Cardiac fibroblast (primary cell): ENCODE measurements at regions not wholly inside any gene's neighbourhood (a gene's known extent, or its start where the extent isn't known, plus 50 kb on each side); places are given as distances from the start of the nearest gene placed in this dataset.
"Not testable (repeated sequence)": the region's sequence is repeated elsewhere in the genome, so short reads cannot be mapped to it uniquely, and the experiment has no call there.

ENCODE experiments used
- DNase-seq, 2 donors: peaks; one replicate each; pipeline versions ENCODE4 v3.0.0 to v3.0.0-alpha.2; 2010; ENCODE audit warnings: low read depth in 2 of 2
- H3K4me3 ChIP-seq, 2 donors: replicated peaks in 1 of 2; 1 replicate in 1 of 2; 2 replicates in 1 of 2; pipeline ENCODE4 v1.5.1; 2011; ENCODE audit warnings: low read depth in 2 of 2, low read length in 2 of 2, mild to moderate bottlenecking in 2 of 2, moderate library complexity in 1 of 2
- CTCF ChIP-seq: IDR thresholded peaks from one replicate; pipeline ENCODE4 v1.5.1; 2011; ENCODE audit warnings: low read depth, mild to moderate bottlenecking, low read length, inconsistent platforms

DNA sequence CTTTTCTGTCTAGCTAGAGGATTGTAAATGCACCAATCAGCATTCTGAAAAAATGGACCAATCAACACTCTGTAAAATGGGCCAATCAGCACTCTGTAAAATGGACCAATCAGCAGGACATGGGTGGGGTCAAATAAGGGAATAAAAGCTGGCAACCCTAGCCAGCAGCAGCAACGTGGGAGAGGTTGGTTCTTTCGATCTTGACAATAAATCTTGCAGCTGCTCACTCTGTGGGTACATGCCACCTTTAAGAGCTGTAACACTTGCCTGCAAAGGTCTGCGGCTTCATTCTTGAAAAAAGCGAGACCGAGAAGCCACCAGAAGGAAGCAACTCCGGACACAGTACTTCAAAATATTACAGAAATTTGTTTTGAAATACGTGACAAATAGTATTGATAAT lies 424.6 kb upstream of the CDH9 start:
- H3K4me3 ChIP-seq, result no peak overlapping the region
- TF ChIP-seq CTCF, result no peak
- no peak for DNase-seq

DNA sequence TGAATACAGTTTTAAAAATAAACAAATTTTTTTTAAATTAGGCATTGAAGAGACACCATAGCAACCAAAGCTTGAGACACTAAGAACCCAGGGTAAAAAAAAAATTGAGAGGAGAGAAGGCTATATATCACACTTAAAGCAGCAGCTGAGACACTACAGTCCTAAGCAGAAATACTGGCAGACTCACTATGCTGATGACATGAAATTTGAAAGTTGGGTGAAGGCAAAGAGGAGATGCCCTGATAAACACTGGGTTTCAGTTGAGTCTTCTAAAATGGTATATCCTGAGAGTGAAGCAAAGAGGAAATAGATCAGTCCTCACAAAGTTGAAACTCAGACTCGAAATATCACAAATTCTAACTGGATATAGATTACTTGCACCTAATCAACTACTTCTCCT lies 419.9 kb upstream of the CDH9 start:
- TF ChIP-seq CTCF, result no peak
- no peak overlapping the region for H3K4me3 ChIP-seq

GRCh38 chr5:27451377-27451776 lies 413.0 kb upstream of the CDH9 start:
- no peak for DNase-seq
- no peak overlapping the region for H3K4me3 ChIP-seq
- TF ChIP-seq CTCF, result no peak

More for the DNA sequence above, 419.9 kb upstream of the CDH9 start:
- DNase-seq, result no peak

DNA sequence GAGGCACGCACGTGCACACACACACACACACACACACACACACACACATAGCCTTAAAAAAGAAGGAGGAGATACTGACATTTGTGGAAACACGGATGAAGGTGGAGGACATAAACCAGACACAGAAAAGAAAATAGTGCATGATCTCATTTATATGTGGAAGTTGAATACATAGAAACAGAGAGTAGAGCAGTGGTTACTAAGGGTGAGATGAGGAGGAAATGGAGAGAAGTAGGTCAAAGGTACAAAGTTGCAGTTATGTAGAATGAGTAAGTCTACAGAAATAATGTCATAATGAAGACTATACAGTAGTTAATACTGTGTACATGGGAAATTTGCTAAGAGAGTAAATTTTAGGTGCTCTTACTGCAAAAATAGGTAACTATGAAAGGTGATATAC lies 412.2 kb upstream of the CDH9 start:
- no peak for TF ChIP-seq CTCF
- peak; percentile 8 to 32 for DNase-seq
- H3K4me3 ChIP-seq, result no peak overlapping the region

DNA sequence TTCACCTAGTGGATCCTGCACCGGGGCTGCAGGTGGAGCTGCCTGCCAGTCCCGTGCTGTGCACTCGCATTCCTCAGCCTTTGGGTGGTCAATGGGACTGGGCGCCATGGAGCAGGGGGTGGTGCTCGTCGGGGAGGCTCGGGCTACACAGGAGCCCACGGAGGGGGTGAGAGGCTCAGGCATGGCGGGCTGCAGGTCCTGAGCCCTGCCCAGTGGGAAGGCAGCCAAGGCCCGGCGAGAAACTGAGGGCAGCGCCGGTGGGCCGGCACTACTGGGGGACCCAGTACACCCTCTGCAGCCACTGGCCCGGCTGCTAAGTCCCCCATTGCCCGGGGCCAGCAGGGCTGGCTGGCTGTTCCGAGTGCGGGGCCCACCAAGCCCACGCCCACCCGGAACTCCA lies 401.0 kb upstream of the CDH9 start:
- H3K4me3 ChIP-seq, DNase-seq: not testable (repeated sequence)

- TF ChIP-seq CTCF, result no peak
- H3K4me3 ChIP-seq, result no peak overlapping the region
- no peak for DNase-seq
These were observed 399.3 kb upstream of the CDH9 start for GRCh38 chr5:27437594-27438200.

DNA sequence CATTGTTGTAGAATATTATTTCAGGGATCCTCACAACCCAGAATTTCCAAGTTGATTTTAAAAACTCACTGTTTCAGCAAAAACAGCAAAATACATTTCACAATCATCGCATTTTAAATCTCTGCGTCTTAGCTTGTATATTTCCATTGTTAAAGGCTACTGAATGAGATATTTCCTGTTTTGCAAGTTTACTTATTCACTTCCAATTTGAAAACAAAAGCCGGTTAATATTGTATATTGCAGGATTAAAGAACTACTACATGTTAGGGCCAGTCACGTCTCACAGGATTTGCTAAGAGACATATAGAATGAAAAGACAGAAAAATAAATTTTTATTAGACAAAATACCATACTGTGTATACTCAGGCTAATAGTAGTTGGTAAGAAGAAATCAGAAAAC lies 395.9 kb upstream of the CDH9 start:
- H3K4me3 ChIP-seq, result no peak overlapping the region
- peak in 1 of 2 donors; percentile 12 for DNase-seq
- TF ChIP-seq CTCF, result no peak
